Thyroid gland (tissue), 4 donors: ENCODE measurements at regions not wholly inside any gene's neighbourhood (a gene's known extent, or its start where the extent isn't known, plus 50 kb on each side); places are given as distances from the start of the nearest gene placed in this dataset.
A peak's percentile ranks its signal among the peaks of the same experiment; 100 is the strongest.

ENCODE experiments used
- DNase-seq, 2 donors: peaks; one replicate each; pipeline ENCODE4 v3.0.0-alpha.2; 2019
- H3K27ac ChIP-seq, 3 donors: fragments of 200-600 bp; sonication (generic); 1 replicate in 2 of 3; 2 replicates in 1 of 3; pipeline ENCODE4 v1.5.1; 2016 to 2019; ENCODE audit warnings: mild to moderate bottlenecking in 1 of 3, moderate library complexity in 1 of 3
- H3K27me3 ChIP-seq: fragments of 200-600 bp; sonication (generic); one replicate; pipeline ENCODE4 v1.5.1; 2019
- H3K36me3 ChIP-seq, 2 donors: fragments of 200-600 bp; sonication (generic); one replicate each; pipeline ENCODE4 v1.5.1; 2016 to 2019
- H3K4me1 ChIP-seq, 2 donors: fragments of 200-600 bp; sonication (generic); one replicate each; pipeline ENCODE4 v1.5.1; 2017 to 2019
- H3K4me3 ChIP-seq, 3 donors: fragments of 200-600 bp; sonication (generic); replicated peaks in 1 of 3; 1 replicate in 2 of 3; 2 replicates in 1 of 3; pipeline ENCODE4 v1.5.1; 2016; ENCODE audit warnings: mild to moderate bottlenecking in 1 of 3
- H3K9me3 ChIP-seq: fragments of 200-600 bp; sonication (generic); one replicate; pipeline ENCODE4 v1.5.1; 2017
- POLR2A ChIP-seq, 2 donors: fragments of 450-650 bp; IDR thresholded peaks; one replicate each; pipeline ENCODE4 v1.6.1; 2017; ENCODE audit warnings: antibody characterized with exemption in 2 of 2, mild to moderate bottlenecking in 2 of 2, moderate library complexity in 1 of 2
- WGBS, 2 donors: methylation state at CpG; one replicate each; pipeline ENCODE4 v1.1.5; 2017; 5-methylcytosine and 5-hydroxymethylcytosine counted together
- intact Hi-C: fragments of 100-400 bp; cut with DNase I; formaldehyde crosslinking; loops from one replicate; pipeline ENCODE4 v1.15.1; 2023
- TF ChIP-seq, protein P1 (sequence below), 6 experiments: fragments of 200-600 bp in 3 of 6; fragments of 450-650 bp in 3 of 6; sonication (generic) in 3 of 6; IDR thresholded peaks; one replicate each; pipeline ENCODE4 v1.5.1; 2016 to 2019; ENCODE audit warnings: antibody characterized with exemption in 6 of 6, mild to moderate bottlenecking in 2 of 6, inconsistent platforms in 1 of 6, moderate library complexity in 1 of 6

DNA sequence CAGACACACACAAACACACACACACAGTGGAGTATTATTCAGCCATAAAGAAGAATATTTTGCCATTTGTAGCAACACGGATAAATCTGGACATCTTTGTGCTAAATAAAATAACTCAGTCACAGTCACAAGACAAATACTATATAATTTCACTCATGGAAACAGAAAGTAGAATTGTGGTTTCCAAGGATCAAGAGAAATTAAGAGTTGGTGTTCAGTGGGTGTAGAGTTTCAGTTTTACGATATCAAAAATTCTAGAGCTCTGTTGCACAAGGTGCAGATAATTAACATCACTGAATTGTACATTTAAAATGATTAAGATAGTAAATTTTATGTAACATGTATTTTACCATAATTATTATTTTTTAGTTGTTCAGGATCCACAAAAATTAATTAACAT is 1235.0 kb downstream of the XPNPEP1 start:
- WGBS, 2 donors: 87 to 88% methylated on average over 2 of the region's 2 CpGs
- Histone ChIP-seq H3K27ac (no peak overlapping the region), H3K4me1 (no peaks in the 10 kb centered on the region), H3K4me3 (no peak overlapping the region), H3K36me3 (no peaks in the 10 kb centered on the region), H3K27me3 (no peaks in the 10 kb centered on the region), H3K9me3 (no peaks in the 10 kb centered on the region)
- no peak for DNase-seq
- TF ChIP-seq, protein P1, sequence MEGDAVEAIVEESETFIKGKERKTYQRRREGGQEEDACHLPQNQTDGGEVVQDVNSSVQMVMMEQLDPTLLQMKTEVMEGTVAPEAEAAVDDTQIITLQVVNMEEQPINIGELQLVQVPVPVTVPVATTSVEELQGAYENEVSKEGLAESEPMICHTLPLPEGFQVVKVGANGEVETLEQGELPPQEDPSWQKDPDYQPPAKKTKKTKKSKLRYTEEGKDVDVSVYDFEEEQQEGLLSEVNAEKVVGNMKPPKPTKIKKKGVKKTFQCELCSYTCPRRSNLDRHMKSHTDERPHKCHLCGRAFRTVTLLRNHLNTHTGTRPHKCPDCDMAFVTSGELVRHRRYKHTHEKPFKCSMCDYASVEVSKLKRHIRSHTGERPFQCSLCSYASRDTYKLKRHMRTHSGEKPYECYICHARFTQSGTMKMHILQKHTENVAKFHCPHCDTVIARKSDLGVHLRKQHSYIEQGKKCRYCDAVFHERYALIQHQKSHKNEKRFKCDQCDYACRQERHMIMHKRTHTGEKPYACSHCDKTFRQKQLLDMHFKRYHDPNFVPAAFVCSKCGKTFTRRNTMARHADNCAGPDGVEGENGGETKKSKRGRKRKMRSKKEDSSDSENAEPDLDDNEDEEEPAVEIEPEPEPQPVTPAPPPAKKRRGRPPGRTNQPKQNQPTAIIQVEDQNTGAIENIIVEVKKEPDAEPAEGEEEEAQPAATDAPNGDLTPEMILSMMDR (IDR thresholded peaks at IDR 0.05): no peak
- TF ChIP-seq POLR2A (IDR thresholded peaks at IDR 0.05): no peak
- intact Hi-C loops: no loop called here

- H3K9me3 ChIP-seq: no peaks in the 10 kb centered on the region
- 89 to 91% methylated on average over 4 of the region's 4 CpGs for WGBS, 2 donors
- DNase-seq: no peak
- H3K4me3 ChIP-seq: no peak overlapping the region
- TF ChIP-seq, protein P1 (IDR thresholded peaks at IDR 0.05): no peak
- TF ChIP-seq POLR2A (IDR thresholded peaks at IDR 0.05): no peak
- H3K27ac ChIP-seq: no peak overlapping the region
- no peaks in the 10 kb centered on the region for H3K27me3 ChIP-seq
- H3K36me3 ChIP-seq: no peaks in the 10 kb centered on the region
- intact Hi-C loops: no loop called here
- H3K4me1 ChIP-seq: no peaks in the 10 kb centered on the region
Measured at GRCh38 chr10:108685863-108686531, 1237.3 kb downstream of the XPNPEP1 start.

DNA sequence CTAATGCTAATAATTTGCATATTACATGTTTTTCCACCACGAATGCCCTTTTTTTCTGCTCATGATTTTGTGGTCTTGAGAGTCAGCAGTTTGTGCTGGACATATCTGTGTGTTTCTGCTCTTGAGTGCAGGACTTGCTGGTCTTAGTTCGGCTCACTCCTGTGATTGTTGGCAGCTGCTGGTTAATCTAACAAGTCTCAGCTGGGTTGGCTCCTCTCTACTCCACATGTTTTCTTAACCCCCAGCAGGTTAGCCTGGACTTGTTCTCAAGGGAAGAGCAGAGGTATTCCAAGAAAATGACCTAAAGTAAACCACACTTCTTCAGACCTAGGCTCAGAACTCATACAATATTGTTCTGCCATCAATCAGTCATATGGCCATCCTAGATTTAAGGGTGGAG is 1238.9 kb downstream of the XPNPEP1 start:
- peak; percentile 25 to 39 for DNase-seq
- TF ChIP-seq POLR2A (IDR thresholded peaks at IDR 0.05): no peak
- TF ChIP-seq, protein P1 (IDR thresholded peaks at IDR 0.05): no peak
- no peak overlapping the region for H3K27ac ChIP-seq
- no peaks in the 10 kb centered on the region for H3K36me3 ChIP-seq
- 10 to 14% methylated on average over 2 of the region's 2 CpGs for whole genome bisulfite sequencing, 2 donors
- H3K27me3 ChIP-seq: no peaks in the 10 kb centered on the region
- no peaks in the 10 kb centered on the region for H3K4me1 ChIP-seq
- H3K9me3 ChIP-seq: no peaks in the 10 kb centered on the region
- no peak overlapping the region for H3K4me3 ChIP-seq
- intact Hi-C loops: no loop called here

DNA sequence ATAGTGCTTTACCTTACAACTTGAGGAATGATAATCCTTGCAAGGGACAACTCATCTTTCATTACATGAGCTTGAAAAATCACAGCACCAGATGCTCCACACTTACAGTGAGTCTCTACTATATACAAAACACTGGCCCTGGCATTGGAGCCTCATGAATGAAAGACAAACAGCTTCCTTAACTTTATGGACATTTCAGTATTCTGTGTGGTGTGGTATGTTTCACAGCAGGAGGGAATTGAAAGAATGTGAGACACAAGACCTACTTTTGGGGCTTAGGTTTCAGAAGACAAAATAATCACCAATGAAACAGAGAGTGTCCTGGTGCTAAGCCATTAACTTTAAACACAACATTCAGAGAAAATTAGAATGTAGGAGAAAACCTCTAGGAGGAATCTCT is 1249.6 kb downstream of the XPNPEP1 start:
- Histone ChIP-seq H3K4me1 (no peaks in the 10 kb centered on the region), H3K27me3 (no peaks in the 10 kb centered on the region), H3K36me3 (no peaks in the 10 kb centered on the region), H3K9me3 (no peaks in the 10 kb centered on the region), H3K4me3 (no peak overlapping the region), H3K27ac (no peak overlapping the region)
- intact Hi-C loops: no loop called here
- DNase-seq: no peak
- TF ChIP-seq POLR2A (IDR thresholded peaks at IDR 0.05): no peak
- TF ChIP-seq, protein P1 (IDR thresholded peaks at IDR 0.05): no peak

DNA sequence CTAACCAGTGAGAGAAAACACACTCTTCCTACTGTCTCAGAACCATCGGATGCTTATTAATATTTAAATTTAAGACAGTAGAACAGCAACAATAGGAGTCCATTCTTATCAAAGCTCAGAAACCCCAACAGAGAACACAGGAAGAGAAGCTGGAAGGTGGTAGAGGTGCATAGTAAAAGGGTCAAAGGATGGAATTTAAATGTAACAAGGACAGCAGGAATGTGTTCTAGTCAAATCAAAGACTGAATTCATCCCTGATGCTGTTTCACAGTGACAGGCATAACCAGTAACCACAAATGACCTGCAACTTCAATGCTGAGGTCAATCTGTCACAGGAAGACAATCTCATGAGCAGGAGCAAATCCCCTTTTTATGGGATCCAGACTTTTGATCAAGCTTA is 1259.7 kb downstream of the XPNPEP1 start:
- H3K36me3 ChIP-seq: no peaks in the 10 kb centered on the region
- TF ChIP-seq, protein P1 (IDR thresholded peaks at IDR 0.05): no peak
- TF ChIP-seq POLR2A (IDR thresholded peaks at IDR 0.05): no peak
- H3K27ac ChIP-seq: no peak overlapping the region
- H3K4me3 ChIP-seq: no peak overlapping the region
- 60 to 67% methylated on average over 1 of the region's 1 CpG for WGBS, 2 donors
- intact Hi-C loops: no loop called here
- no peak for DNase-seq
- H3K27me3 ChIP-seq: no peaks in the 10 kb centered on the region
- no peaks in the 10 kb centered on the region for H3K4me1 ChIP-seq
- H3K9me3 ChIP-seq: no peaks in the 10 kb centered on the region
